ENCODE measurements at regions not wholly inside any gene's neighbourhood (a gene's known extent, or its start where the extent isn't known, plus 50 kb on each side); places are given as distances from the start of the nearest gene placed in this dataset.

DNA sequence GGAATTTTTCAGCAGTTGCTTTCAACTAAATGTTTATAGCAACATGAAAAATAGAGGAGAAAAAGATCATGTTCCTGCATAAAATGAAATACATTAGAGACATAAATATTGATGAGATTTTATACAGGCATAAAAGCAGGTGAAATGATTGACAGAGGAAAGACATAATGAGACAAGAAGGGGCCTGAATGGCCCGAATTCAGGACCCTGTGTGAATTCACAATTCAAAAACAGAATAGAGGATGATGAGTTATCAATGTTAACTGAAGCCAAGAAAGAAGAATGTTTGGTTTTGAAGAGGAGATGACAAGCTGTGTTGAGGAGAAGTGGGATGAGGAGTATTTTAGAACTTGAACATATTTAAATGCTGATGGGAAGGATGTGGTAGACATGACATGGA, 371.1 kb downstream of the FBXO8 start:
- TF ChIP-seq, protein P1, sequence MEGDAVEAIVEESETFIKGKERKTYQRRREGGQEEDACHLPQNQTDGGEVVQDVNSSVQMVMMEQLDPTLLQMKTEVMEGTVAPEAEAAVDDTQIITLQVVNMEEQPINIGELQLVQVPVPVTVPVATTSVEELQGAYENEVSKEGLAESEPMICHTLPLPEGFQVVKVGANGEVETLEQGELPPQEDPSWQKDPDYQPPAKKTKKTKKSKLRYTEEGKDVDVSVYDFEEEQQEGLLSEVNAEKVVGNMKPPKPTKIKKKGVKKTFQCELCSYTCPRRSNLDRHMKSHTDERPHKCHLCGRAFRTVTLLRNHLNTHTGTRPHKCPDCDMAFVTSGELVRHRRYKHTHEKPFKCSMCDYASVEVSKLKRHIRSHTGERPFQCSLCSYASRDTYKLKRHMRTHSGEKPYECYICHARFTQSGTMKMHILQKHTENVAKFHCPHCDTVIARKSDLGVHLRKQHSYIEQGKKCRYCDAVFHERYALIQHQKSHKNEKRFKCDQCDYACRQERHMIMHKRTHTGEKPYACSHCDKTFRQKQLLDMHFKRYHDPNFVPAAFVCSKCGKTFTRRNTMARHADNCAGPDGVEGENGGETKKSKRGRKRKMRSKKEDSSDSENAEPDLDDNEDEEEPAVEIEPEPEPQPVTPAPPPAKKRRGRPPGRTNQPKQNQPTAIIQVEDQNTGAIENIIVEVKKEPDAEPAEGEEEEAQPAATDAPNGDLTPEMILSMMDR (IDR thresholded peaks at IDR 0.05), result no peak
- TF ChIP-seq POLR2A (IDR thresholded peaks at IDR 0.05), result no peak

Data from heart left ventricle (tissue), 13 donors.